ENCODE measurements at regions not wholly inside any gene's neighbourhood (a gene's known extent, or its start where the extent isn't known, plus 50 kb on each side); places are given as distances from the start of the nearest gene placed in this dataset.

DNA sequence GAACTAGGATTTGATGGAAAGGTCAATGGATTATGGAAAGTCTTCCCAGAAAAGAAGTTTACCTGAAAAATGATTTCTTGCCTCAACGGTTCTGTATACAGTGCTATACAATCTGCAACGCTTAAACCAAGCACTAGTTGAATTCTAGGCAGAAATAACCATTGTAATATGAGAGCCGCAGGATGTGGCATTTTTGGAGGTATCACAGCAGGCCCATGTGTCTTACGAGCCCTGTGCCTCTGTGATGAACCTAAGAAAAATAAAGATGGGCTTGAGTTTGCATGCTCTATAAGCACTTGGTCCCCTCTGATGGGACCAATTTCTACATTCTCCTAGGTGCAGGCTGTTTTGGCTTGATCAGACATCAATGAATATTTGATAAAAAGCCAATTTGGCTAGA is 78.7 kb upstream of the RFC3 start:
- TF ChIP-seq, protein P1, sequence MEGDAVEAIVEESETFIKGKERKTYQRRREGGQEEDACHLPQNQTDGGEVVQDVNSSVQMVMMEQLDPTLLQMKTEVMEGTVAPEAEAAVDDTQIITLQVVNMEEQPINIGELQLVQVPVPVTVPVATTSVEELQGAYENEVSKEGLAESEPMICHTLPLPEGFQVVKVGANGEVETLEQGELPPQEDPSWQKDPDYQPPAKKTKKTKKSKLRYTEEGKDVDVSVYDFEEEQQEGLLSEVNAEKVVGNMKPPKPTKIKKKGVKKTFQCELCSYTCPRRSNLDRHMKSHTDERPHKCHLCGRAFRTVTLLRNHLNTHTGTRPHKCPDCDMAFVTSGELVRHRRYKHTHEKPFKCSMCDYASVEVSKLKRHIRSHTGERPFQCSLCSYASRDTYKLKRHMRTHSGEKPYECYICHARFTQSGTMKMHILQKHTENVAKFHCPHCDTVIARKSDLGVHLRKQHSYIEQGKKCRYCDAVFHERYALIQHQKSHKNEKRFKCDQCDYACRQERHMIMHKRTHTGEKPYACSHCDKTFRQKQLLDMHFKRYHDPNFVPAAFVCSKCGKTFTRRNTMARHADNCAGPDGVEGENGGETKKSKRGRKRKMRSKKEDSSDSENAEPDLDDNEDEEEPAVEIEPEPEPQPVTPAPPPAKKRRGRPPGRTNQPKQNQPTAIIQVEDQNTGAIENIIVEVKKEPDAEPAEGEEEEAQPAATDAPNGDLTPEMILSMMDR (IDR thresholded peaks at IDR 0.05): no peak
- TF ChIP-seq POLR2A (IDR thresholded peaks at IDR 0.05): no peak
- H3K27me3 ChIP-seq: no peaks in the 10 kb centered on the region

DNA sequence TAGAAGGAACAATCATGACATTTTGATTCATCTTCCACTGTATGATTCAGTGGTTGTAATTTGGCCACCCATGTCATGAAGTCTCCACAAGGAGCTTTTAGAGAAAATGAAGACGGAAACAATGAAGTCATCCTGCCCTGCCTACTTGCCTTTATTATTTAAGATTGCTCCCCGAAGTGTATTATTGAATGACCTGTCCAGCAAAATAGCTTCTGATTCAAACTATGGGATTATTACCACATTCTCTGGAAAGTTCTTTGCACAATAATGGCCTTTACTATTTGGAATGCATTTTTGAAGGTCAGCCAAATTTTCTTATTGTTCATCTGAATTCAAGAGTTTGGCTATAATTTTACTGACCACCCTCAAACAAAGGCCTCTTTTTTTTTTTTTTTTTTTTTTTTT is 77.8 kb upstream of the RFC3 start:
- Histone ChIP-seq H3K4me1 (no peaks in the 10 kb centered on the region), H3K4me3 (no peak overlapping the region), H3K27me3 (no peaks in the 10 kb centered on the region), H3K9me3 (no peaks in the 10 kb centered on the region), H3K36me3 (no peaks in the 10 kb centered on the region), H3K27ac (no peak overlapping the region)
- DNase-seq: no peak
- intact Hi-C loops (cut with DNase I; ENCODE audit: low total_unique reads): no loop called here
- TF ChIP-seq POLR2A (IDR thresholded peaks at IDR 0.05): no peak
- TF ChIP-seq, protein P1 (IDR thresholded peaks at IDR 0.05): no peak

More for the DNA sequence above, 78.7 kb upstream of the RFC3 start:
- no peaks in the 10 kb centered on the region for H3K9me3 ChIP-seq
- no peaks in the 10 kb centered on the region for H3K36me3 ChIP-seq
- H3K27ac ChIP-seq: no peak overlapping the region
- intact Hi-C loops (cut with DNase I; ENCODE audit: low total_unique reads): no loop called here
- H3K4me3 ChIP-seq: no peak overlapping the region
- no peaks in the 10 kb centered on the region for H3K4me1 ChIP-seq
- DNase-seq: no peak

DNA sequence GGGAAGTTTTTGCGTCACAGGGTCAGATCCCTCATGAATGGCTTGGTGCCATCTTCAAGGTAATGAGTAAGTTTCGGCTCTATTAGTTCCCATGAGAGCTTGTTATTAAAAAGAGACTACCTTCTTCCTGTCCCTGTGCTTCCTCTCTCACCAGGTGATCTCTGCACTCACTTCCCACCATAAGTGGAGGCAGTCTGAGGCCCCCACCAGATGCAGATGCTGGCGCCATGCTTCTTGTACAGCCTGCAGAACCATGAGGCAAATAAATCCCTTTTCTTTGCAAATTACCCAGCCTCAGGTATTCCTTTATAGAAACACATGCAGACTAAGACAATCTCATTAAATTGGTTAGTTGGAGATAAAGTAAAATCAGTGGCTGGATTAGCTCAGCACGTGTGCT is 75.6 kb upstream of the RFC3 start:
- Histone ChIP-seq H3K27me3 (no peaks in the 10 kb centered on the region), H3K4me1 (no peaks in the 10 kb centered on the region), H3K4me3 (no peak overlapping the region), H3K36me3 (no peaks in the 10 kb centered on the region), H3K9me3 (no peaks in the 10 kb centered on the region), H3K27ac (no peak overlapping the region)
- no peak for TF ChIP-seq POLR2A (IDR thresholded peaks at IDR 0.05)
- TF ChIP-seq, protein P1 (IDR thresholded peaks at IDR 0.05): no peak
- intact Hi-C loops (cut with DNase I; ENCODE audit: low total_unique reads): no loop called here
- DNase-seq: no peak

DNA sequence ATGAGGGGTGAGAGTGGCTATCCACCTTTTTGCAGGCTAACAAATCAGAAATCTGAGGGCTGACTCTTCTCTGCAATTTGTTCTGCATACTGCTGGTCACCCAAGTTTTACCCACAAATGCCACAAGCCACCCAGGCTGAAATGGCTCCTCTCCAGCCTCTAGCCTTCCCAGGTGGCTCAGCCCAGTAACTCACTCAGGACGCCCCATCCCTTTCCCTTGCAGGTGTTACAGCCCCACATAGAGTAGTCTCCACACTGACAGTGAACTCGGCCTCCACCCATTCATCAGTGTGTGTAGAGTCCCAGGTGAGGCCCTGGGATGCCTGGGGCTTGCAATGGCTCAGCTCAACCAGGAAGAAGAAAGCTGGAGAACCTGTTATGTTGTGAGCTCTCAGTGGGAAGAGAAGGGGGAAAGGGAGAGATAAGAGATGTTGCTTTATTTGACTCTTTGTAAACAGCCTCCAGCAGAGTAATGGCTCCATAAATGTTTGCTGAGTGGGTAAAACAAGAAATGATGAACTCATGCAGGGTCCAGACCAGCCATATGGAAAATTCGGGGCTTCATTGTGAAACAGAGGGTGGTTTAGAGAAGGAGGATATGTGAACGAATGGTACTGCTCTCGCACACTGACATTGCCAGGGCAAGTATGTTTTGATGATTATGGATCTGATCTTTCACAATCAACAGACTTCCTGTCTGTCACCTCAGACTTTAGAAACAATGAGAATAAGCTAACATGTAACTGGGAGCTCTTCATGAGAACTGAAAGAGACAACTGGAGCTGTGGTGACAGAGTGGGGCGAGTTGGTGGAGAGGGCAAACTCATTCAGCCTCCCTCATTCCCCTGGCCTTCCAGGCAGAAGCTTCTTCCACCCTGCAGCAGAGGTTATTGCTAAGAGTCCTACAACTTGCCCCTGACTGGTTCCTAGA is 74.2 kb upstream of the RFC3 start:
- no peaks in the 10 kb centered on the region for H3K4me1 ChIP-seq
- H3K4me3 ChIP-seq: no peak overlapping the region
- H3K27ac ChIP-seq: no peak overlapping the region
- no peak for DNase-seq
- no peaks in the 10 kb centered on the region for H3K27me3 ChIP-seq
- no peak for TF ChIP-seq POLR2A (IDR thresholded peaks at IDR 0.05)
- TF ChIP-seq, protein P1 (IDR thresholded peaks at IDR 0.05): no peak
- no peaks in the 10 kb centered on the region for H3K36me3 ChIP-seq
- intact Hi-C loops (cut with DNase I; ENCODE audit: low total_unique reads): no loop called here
- no peaks in the 10 kb centered on the region for H3K9me3 ChIP-seq

DNA sequence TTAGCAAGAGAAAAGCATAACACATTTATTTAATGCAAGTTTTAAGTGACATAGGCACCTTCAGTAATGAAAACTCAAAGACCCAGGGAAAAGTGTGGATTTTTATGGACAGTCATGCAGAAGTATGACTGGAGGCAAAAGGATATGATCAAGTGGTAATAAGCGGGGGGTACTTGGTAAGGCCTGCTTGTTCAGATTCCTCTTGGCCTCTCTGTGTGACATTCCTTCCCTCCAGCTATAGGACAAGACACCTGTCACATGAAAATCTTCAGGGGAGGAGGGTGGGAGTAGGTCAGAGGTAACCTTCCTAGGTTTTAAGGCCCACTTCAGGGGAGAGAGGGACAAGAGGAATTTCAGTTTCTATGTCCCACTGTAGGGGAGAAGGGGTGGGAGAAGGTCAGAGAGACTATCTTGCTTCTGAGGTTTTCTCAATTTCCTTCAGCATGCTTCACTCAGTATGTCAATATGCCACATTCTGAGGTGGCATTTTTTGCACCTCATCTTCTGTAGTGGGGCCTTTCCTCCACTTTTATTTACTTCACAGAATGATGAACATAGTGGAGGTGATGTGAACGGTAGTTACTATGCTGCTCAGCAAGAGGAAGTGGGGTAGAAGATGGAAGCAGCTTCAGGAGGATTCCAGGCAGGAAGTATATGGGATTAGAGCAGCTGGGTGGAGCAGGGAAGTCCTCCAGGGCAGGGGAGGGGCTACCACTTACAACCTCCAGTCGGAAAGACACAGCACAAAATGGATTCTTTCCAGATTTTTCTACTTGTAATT is 73.2 kb upstream of the RFC3 start:
- Histone ChIP-seq H3K27me3 (no peaks in the 10 kb centered on the region), H3K27ac (no peak overlapping the region), H3K9me3 (no peaks in the 10 kb centered on the region), H3K4me1 (no peaks in the 10 kb centered on the region), H3K4me3 (no peak overlapping the region), H3K36me3 (no peaks in the 10 kb centered on the region)
- TF ChIP-seq, protein P1 (IDR thresholded peaks at IDR 0.05): no peak
- no peak for TF ChIP-seq POLR2A (IDR thresholded peaks at IDR 0.05)
- intact Hi-C loops (cut with DNase I; ENCODE audit: low total_unique reads): no loop called here
- DNase-seq: no peak

Data from uterus (tissue), 3 donors.